GM21390 (cell line): ENCODE measurements at regions not wholly inside any gene's neighbourhood (a gene's known extent, or its start where the extent isn't known, plus 50 kb on each side); places are given as distances from the start of the nearest gene placed in this dataset.
A peak's percentile ranks its signal among the peaks of the same experiment; 100 is the strongest.
"Not testable (repeated sequence)": the region's sequence is repeated elsewhere in the genome, so short reads cannot be mapped to it uniquely, and the experiment has no call there.

ENCODE experiments used
- ATAC-seq: cut with Tn5 transposase; IDR thresholded peaks from one replicate; pipeline ENCODE4 v1.9.1; 2021; ENCODE audit not compliant: unreplicated experiment

DNA sequence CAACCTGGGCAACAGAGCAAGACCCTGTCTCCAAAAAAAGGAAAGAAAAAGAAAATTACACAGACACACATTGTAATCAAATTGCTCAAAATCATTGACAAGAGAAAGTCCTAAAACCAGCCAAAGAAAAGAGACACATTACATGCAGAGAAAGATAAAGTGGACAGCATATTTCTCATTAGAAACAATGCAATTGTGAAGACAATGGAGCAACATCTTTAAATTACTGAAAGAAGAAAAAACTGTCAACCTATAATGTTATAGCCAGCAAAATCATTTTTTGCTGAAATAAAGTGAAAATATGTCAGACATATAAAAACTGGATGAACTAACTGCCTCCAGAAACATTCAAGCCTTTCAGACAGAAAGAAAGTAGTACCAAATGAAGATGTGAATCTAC lies 120.6 kb downstream of the TMEM167A start:
- ATAC-seq, result no peak

DNA sequence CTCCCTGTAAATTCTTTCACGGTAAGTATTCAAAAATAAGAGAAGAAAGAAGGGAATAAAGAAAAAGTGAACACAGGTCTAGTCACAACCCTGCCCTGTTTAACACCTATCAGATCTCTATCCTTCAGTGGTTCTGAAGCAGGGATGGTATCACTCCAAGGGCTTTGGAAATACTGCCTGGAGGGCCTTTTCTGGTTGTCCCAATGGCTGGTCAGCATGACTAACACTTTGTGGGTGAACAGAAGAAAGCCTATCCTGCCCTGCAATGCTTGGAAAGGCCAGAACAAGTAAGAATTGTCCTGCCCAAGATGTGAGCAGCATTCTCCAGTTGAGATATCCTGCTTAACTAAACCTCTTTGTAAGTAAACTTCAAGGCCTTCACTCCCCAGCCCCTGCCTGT lies 124.9 kb downstream of the TMEM167A start:
- ATAC-seq, result no peak

DNA sequence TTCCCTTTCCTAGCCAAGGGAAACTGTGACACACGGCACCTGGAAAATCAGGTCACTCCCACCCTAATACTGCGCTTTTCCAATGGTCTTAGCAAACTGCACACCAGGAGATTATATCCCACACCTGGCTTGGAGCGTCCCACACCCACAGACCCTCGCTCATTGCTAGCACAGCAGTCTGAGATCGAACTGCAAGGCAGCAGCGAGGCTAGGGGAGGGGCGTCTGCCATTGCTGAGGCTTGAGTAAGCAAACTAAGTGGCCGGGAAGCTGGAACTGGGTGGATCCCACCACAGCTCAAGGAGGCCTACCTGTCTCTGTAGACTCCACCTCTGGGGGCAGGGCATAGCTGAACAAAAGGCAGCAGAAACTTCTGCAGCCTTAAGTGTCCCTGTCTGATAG lies 132.9 kb downstream of the TMEM167A start:
- ATAC-seq, result not testable (repeated sequence)

DNA sequence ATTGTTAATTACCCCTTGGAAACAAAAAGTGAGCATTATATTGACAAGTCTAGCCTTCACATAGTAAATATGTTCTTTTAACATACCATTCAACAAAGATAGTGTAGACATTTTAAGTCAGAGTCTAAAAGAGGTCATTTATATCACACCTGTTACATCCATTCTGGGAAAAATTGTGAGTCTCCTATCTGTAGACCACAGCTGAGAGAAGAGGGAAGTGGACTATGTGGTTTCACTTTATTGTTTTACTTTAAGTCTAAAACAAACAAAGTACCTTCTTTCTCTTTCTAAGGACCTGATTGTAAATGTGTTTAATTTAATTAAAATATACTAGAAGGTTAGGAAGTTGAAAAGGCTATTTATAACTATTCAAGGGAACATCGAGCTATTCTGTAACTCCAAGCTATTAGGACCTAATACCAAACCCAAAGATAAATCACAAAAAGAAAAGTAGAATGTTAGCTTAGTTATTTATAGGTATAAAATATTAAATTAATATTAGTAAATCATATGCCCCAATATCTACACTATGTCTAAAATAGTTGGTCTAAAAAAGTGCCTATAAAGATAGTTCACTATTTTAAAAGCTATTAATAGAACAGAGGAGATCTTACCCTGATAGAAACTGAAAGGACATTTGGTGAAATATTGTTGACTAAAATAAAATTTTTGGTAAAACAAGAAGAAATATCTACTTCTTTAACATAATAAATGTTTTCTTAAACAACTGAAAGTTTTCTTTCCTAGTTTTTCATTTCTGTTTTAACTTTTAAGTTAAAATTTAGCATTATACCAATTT lies 134.9 kb downstream of the TMEM167A start:
- peak; percentile 81 for ATAC-seq

DNA sequence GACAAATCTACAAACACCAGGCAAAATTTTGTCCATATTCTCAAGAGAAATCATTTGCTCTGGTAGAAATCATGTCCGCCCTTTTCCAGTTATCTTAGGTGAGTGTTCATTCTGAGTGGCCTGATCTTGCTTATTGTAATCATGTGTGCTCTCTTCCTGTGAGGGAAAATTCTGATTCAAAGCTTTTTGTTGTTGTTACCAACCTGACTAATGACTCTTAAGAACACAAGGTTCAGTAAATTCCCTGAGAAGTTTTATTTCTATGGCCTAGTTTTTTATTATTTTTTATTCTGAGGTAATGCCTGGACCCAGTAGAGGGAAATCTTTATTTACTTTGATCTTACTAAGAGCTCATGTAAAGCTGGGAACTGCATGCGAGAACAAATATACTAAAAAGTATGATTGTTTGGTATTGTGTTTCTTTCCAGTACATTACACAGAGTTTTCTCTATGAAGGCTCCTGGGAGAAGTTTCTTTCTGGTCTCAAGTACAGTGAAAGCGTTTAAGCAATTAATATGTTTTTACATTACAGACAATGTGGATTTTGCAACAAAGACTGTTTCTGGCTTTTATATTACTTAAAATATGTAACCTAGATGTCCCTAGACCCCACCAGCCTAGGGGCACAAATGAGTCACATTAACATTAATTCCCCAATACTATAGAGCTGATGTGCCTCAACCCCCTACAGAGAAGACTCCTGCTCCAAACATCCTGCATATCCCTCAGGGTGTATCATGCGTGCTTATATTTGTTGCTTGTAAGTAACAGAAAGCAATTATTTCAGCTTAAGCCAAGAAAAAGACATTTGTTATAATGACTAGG lies 138.1 kb downstream of the TMEM167A start:
- ATAC-seq, result no peak

DNA sequence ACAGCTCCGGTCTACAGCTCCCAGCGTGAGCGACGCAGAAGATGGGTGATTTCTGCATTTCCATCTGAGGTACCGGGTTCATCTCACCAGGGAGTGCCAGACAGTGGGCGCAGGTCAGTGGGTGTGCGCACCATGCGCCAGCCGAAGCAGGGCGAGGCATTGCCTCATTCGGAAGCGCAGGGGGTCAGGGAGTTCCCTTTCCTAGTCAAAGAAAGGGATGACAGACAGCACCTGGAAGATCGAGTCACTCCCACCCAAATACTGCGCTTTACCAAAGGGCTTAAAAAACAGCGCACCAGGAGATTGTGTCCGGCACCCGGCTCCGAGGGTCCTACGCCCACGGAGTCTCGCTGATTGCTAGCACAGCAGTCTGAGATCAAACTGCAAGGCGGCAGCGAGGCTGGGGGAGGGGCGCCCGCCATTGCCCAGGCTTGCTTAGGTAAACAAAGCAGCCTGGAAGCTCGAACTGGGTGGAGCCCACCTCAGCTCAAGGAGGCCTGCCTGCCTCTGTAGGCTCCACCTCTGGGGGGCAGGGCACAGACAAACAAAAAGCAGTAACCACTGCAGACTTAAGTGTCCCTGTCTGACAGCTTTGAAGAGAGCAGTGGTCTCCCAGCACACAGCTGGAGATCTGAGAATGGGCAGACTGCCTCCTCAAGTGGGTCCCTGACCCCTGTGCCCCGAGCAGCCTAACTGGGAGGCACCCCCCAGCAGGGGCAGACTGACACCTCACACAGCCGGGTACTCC lies 144.5 kb downstream of the TMEM167A start:
- not testable (repeated sequence) for ATAC-seq

DNA sequence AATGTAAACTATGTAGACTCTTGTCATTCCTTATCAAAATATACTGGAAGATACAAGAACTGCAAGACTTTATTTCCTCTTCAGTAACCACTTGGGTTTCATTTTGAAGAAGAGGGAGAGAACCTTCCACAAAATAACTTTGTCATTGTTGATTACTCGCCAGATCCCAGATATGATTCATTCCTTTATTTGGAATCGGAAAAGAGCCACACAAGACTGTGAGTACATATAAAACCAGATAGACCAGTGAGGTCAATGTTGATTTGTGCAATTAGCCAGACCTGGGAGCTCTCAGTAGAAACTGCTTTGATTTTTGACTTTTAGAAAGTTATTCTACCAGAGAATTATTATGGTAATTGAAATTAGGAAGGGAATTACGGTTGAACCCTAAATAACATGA lies 146.1 kb downstream of the TMEM167A start:
- no peak for ATAC-seq

DNA sequence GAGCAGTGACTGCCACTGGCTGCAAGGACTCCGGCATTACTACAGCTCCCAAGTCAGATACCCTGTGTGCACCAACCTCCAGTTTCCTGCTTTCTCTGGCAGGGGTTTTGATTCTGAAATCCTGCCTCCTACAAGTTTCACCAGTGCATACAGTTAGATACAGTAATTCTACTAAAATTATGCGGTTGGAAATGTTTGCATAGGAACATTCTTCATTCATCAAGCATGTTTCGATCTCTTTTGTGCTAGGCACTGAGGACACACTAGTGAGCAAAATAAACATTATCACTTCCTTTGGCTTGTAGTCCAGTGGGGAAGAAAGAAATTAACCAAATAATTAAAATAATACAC lies 152.2 kb downstream of the TMEM167A start:
- no peak for ATAC-seq

DNA sequence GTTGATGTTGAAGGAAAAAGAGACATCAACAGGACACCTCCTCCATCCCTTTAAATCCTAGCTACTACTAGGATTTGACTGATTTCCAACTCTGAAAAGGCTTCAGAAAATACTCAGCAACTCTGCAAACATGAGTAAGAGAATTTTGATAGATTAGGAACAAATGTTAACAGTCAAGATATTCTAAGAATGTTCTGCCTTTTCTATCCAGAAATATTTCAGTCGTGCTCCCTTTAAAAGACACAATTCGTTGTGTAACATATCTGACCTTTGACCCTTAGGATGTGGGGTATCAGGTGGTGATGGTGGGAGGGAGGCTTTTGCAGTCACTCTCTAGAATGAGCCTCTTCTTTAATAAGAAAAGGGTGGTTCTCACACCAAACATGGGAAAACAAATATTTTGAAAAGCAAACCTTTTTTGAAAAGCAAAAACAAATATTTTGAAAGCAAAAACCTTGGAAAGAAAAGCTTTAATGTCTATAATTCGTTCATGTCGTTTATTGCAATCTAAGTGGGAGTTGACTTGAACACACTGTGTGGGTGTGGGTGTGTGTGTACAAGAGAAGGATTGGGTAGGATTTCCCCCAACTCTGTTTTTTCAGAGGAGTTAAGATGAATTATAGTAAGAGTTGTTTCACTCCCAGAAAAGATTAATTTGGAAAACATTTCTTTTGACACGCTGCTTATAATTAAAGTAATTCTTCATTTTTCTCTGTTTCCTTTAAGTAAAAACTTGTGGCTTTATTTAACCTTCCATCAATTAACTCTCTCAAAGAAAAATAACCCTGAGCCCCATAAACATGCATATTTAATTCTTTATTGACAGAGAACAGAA lies 152.8 kb downstream of the TMEM167A start:
- ATAC-seq, result no peak

DNA sequence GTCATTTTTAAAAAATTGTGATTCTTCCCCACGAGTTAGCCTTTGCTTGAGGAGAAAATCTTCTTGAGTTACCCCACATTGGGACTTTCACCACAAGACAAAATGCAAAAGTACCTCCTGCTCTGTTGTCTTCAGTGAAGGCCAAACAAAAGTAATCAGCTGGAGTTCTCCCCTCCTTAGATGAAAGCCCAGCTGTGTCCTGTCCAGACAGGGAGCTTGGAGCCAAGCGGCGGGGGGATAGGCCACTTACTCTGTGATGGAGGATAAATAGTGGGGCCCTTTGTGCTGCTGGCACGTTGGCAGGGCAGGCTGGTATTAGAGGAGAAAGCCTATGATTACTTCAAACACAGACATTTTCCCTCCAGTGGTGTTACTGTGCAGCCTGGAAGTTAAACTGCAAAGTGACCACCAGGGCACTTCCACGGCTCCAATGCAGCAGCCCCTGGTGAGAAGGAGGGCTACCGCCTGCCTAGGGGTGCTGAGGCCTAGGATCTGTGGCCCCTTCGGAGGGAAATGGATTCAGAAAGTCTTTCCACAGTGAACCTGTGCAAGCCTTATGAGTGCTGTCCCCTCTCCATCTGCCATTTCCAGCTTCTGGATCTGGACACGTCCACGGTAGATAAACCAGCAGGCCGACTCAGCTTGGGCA lies 155.0 kb downstream of the TMEM167A start:
- ATAC-seq, result no peak

DNA sequence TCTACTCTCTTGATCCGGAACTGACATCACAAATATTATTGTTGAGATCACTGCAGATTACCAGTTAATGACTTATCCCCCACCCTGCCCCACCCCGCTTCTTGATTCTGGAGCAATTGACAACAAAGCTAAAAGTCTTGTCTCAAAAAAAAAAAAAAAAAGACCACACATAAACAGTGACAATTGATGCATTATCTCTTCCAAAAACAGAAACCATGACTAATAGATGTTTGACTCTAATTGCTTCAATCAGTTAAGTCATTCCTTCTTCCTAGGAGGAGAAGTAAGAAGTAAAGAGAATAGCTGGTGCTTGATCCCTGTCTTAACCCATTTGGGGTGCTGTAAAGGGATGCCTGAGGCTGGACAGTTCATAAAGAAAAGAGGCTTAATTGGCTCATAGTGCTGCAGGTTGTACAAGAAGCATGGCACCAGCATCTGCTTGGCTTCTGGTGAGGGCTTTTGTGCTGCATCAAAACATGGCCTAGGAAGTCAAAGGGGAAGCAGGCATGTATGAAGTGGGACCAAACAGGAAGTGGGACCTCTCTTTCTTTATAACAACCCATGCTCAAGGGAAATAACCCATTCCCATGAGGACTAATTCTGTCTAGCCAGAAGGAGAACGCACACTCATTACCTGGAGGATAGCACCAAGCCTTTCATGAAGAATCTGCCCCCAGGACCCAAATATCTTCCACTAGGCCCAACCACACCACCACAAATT lies 158.7 kb downstream of the TMEM167A start:
- no peak for ATAC-seq

DNA sequence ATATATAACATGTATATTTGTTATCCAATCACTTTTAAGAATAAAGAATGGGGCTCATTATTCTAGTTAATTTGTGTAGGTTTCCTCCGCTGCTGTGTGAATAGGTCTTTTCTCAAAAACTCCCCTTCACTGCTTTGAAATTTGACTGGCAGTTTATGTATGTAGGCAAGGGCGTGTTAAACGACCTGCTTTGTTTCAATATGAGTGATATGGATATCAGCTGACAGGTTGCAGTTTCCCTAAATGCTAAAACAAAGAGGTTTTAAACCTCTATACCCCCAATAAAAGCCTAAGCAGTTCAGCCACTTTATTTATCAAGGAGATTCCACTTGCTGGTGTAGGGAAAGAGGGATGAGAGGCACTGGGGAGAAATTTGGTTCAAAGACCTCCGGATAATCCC lies 159.6 kb downstream of the TMEM167A start:
- ATAC-seq, result peak; percentile 67

DNA sequence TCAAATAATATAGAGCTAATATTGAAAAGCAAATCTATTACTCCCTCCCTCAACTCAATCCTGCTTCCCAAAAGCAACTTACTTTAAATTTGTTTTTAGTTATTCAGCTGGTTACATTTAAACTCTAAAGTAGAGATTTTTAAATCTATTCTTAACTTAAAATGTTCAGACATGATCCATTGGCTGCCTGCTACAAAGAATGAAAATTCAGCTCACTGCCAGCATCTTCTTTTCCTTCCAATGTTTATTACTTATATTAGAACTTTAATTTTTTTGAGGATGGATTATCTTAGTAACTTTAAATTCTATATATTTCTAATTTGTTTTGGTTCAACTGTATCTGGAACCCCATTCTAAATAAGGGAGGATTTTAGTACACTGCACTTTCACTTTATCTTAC lies 163.2 kb downstream of the TMEM167A start:
- ATAC-seq, result no peak

DNA sequence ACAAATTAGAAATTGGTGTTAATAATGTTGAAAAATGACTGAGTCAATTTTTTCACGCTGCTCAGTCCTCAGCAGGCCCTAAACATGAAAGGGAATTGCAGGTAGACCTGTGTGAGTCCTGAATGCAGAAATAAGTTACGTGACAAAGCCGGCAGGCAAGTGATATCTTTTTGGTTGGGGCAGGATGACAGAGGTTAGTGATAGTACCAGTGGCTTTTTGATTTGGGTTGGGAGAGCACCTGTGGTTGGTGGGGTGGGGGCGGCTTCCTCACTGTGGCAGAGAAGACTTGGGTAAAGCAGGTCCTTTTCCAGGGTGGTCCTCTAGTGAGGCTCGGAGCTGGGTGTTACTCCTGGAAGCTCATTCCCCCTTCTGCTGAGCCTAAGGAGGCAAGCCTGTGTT lies 164.7 kb downstream of the TMEM167A start:
- ATAC-seq, result no peak

DNA sequence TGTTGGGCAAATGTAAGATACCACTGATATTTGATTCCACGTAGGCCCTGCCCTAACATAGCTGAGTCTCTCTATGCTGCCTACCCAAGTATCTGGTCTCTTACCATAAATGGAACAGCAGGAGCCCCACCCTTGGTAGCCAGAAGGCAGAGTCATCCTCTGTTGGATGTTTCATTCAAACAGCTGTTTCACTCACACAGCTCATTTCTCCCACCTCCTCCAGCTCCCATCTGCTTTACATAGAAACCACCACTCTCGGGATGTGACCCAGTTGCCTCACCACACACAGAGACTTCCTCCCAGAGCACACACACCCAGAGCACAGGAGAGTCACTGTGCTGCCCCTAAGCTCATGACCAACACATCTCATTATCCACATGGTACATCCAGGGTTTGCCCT lies 165.3 kb downstream of the TMEM167A start:
- ATAC-seq, result no peak

DNA sequence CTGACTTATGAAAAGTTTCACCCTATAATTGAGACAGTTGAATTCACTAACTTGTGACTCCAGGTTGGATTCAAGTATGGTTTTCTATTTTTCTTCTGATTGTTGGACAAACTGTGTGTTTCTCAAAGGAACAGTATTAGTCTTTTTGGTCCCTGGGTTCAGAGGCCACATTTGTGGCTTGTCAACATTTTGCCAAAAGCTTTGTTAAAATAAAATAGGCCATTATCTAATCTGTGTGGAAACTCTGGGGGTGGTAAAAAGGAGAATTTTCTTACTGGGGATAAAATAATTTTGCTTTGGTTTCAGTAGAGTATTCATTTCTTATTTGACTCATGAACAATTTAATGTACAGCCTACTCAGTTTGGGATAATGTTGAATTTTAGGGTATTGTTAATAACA lies 166.3 kb downstream of the TMEM167A start:
- ATAC-seq, result no peak

DNA sequence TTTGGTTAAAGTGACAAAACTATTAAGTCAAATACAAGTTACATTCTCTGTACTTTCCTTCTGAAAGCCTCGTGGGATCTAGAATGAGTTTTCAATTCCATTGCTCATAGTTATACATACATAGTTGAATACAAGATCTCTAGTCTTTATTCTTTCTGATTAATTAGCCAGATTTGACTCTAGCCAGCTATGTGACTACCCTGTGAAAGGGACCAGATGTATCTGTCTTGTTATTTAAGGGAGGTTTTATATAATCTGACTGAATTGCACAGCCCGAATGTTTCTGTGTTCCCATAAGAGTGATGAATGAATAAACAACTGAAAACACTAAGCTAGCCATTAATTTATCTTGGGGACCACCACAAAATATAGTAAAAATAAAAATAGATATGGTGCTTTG lies 166.7 kb downstream of the TMEM167A start:
- ATAC-seq, result no peak

DNA sequence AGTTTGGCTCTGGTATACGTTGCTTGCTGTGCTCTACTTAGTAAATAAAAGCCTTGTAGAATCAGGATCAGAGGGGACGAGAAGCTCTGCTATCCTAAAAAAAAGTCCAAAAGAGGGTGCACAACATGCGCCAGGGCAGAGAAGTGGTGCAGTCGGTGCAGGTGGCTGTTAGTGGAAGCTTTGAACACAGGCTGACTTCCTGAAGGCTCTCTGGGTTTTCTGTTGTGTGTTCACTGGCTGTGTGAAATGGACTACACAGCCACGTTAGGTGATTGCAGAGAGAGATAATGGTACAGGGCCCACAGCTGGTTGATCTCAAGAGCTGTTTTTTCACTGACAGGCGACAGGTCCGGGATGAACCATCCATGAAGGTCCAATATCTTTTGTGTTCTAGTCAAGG lies 167.4 kb downstream of the TMEM167A start:
- ATAC-seq, result no peak

DNA sequence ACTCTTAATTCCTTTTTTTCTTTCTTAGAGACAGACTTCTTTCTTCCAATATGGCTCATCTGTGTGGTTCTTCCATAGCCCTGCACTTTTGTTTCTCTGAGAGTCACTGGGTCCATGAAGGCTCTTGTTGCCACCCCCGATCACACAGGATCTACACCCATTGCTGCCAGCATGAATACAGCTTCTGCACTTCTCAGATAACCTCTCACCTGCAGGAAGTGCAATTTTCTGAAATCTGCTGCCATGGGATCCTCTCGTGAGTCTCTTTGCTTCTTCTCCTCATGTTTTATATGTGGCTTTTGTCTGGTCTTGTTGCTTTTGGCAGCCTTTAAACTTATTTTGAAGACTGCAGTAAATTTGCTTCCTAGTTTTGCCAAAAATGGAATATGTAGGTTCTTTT lies 171.2 kb downstream of the TMEM167A start:
- no peak for ATAC-seq
